CD4-positive, alpha-beta T cell treated with Interleukin-17A for 4 hours (primary cell): ENCODE measurements at regions not wholly inside any gene's neighbourhood (a gene's known extent, or its start where the extent isn't known, plus 50 kb on each side); places are given as distances from the start of the nearest gene placed in this dataset.

Experiments used
- DNase-seq: peaks from one replicate; pipeline ENCODE4 v3.0.0-alpha.2; 2020; ENCODE audit warnings: mixed read lengths

- no peak for DNase-seq
These were observed 1604.4 kb upstream of the ACVR2A start for GRCh38 chr2:146240391-146240790.

DNA sequence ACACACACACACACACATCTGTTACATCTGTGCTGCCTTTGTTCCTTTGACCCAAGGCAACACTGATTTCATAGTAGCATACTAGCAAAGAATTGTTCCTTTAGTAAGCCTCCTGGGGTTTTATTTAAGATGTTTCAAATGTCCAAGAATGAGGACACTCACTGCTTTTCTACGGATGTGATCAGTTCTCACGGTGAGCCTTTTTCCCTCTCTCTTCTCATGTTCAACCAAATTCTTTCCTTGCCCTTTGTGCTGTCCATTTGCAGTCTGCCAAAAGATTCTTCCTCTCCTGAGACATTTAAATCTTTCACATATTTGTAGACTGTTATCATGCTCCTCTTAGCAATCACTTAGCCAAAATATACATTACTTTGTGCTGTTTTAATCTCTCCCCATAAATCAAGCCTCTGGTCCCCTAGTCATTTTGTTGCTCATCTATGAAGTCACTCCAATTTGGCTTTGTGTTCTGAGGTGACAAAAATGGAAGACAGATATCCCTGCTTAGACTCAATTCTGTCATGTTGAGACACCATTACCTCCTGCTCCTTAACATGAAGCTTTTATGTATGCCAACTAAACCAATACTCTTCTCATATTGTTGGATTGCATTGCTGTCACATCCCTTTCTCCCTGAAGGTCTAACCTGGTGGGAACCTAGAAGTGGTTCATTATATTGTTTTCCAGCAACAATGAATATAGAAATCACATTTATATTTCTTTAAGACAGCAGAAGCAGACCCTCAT lies 1605.3 kb upstream of the ACVR2A start:
- no peak for DNase-seq

GRCh38 chr2:146238254-146238966 lies 1606.4 kb upstream of the ACVR2A start:
- no peak for DNase-seq

DNA sequence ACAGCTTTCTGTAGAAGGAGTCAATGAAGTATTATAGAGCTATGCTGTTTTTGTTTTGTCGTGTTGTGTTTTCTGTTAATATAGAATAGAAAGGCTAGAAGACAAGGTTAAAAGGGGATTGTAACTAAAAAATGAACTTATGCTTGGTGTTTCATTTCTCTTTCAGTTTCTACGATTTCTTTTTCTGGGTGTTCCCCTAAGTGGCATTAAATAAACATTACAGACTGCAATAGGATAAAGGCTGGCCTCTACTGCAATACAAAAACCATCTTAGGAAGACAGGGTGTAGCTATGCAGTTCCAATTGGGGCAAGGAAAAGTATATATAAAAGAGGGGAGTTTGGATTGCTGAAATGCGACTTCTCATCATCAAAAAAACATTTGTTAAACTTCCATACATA lies 1609.7 kb upstream of the ACVR2A start:
- DNase-seq: no peak

DNA sequence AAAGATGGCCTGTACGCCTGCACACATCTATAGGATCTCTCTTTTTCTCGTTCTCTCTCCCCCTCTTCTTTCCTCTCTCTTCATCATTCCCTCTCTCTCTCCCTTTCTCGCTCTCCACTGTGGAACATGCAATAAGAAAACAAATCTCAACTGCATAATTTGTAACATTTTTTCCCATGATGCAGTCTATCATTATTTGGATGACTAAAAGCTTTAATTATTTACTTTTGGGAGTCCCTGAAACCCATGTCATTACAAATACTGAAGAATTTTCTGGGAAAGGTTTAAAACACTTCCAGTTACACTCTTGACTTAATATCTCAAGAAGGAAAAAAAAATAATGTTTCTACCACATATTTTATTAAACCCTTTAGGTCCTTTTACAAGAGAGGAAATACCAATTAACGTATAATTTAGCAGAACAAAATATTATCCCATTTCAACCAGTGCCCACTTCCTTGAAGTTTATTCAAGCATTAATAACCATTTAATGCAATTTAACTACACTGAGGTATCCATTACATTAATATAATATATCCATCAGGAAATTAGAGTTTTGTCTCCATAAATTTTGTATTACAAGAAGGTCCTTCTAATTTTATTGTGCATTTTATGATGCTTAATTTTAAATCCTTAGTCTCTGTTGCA lies 1615.2 kb upstream of the ACVR2A start:
- no peak for DNase-seq

DNA sequence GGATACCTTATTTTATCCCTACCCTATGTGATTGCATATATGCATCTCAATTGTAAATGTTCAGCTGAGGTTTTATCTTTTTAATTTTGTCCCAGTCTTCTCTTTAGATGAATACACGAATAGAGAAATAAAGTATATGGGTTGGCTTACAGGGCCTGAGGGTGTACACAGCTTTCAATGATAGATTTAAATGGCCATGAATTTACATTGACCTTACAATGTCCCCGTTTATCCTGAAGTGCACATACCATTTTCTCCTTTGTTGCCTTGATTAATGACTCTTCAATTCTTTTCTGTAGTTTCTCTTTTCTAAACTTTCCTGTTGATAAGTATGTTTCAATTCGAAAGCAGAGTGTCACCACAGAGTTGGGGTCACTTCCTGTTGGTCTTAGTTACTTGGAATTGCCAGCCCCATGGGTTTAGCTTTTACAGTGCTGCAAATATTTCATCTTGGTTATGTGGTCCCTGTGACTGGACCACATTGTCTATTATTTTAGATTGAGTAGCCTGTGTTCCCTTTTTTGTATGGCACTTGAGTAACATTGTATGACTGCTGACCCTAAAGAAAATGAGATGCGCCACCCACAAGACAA lies 1616.3 kb upstream of the ACVR2A start:
- no peak for DNase-seq

GRCh38 chr2:146228020-146228393 lies 1616.8 kb upstream of the ACVR2A start:
- DNase-seq: no peak

DNA sequence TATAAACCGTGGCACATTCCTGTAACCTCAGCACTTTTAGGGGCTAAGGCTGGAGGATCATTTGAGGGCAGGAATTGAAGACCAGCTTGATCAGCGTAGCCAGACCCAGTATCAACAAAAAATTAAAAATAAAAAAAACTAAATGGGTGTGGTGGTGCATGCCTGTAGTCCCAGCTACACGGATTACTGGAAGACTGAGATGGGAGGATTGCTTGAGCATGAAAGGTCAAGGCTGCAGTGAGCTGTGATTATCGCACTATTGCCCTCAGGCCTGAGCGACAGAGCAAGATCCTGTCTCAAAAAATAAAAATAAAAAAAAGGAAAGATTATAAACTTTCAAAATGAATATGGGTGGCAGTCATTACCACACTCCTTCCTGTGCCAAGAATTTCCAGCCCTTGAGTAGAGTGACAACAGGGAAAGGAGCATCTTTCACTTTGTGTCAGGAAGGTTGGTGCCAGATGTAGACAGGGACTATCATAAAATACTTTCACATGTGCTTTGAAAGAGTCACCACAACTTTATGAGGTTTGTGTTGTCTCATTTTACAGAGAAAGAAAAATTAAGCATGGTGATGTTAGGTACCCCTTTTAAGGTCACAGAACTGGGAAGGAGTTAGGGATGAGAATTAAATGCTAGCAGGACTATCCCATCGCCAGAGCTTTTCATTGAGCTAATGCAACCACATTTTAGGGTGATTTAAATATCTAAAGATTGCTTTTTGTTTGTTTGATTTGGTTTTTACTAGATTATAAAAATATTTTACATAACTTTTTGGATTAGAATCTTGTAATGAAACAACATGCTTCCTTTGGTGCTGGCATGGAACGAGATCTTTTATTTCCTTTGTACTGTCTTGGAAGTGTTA lies 1617.4 kb upstream of the ACVR2A start:
- no peak for DNase-seq

DNA sequence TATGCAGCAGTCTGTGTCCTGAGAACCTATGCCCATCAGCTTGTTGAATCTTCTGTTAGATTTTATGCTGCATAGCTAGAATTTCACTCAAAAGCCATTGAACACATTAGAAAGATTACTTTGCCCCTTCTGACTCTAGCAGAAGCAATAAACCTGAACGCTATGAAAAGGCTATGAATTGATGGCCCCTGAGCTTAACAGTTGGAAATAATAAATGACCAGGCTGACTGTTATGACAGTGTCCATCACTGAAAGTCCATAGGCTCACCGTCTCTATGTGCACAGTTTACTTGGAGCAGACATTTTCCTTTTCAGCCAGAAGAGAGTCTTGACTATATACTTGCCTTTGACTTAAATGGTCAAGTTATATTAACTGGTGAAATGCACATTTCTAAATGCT lies 1618.8 kb upstream of the ACVR2A start:
- no peak for DNase-seq

- no peak for DNase-seq
These were observed 1623.0 kb upstream of the ACVR2A start for GRCh38 chr2:146221826-146222225.

GRCh38 chr2:146220957-146221356 lies 1623.9 kb upstream of the ACVR2A start:
- no peak for DNase-seq

DNA sequence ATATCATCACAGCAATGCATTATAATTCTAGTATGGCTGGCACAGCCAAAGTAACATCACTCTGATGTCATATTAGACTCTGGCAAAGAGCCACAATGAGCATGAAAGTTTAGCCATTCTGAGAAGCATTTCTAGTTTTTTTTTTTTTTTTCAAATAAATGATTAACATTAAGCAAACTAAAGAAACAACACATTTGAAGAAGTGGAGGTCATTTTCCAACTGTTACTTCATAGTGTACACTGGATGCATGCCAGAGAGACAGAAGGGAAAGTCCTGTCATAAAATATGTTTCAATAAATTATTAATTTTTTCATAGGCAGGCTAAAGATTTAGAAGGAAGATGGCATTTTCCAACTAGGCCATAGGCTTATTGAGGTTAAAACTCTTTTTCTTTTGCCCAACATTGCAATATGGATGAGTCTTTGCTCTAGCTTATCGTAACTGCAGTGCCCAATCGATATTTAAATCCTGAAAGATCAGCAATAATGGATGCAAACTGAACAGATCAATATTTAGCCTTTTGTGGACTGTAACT lies 1630.4 kb upstream of the ACVR2A start:
- DNase-seq: no peak

GRCh38 chr2:146213674-146214073 lies 1631.2 kb upstream of the ACVR2A start:
- DNase-seq: no peak

- DNase-seq: no peak
These were observed 1632.2 kb upstream of the ACVR2A start for GRCh38 chr2:146212602-146213001.

DNA sequence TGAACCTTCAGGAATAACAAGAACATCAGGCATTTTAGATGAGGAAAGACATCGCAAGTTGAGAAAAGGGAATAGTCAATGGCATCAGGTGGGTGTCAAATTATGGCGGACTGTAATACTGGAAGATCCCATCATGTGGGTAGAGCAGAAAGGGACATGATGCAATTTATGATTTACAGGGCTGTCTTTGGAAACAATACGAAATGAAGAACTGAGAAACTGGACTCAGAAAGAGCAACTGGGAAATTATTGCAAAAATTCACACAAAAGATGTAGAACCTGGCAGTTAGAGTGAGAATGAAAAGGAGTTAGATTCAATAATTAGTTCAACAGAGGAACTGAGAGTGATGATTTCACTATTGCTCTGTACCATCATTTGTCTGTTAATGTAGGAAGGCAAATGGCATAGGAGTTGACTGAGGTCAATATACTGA lies 1635.0 kb upstream of the ACVR2A start:
- no peak for DNase-seq

DNA sequence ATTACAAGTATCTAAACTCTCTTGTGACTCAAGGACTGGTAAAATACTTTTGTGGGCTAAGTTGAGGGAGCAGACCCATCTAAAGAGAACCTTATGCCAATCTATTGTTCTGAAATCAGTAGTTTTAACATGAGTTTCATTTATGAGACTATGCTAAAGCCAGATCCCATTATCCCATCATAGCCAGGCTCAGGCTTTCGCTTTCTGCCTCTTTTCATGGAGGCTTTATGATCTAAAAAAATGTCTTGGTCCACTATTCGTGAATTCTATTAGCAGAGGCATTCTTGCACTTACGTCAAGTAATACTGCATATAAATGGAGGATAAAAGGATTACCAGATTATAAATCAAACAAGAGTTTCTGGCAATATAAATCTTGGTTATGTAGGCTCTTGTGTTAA lies 1636.9 kb upstream of the ACVR2A start:
- DNase-seq: no peak

GRCh38 chr2:146207417-146207816 lies 1637.4 kb upstream of the ACVR2A start:
- no peak for DNase-seq

DNA sequence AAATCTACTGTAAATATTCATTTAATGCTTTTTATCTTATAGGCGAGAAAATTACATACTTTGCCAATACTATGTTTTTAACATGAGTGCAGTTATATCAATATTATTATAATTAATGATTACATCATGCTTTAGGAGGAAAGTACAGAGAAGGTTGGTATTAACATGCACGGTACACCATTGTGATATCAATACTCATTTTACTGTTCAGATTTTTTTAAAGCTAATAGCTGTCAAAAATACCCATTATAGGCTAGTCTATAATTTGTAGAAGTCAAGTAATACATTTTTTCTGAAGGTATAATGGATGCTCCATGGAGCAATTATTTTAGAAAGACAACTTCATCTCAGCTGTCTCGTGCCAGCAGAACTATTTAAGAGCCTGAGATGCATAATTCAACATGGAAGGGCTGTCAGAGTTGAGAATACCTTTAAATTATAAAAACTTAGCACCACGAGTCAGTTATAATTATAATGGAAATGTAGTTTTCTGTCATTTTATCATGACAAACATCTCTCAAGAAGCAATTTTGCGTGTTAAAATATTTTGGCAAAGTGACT lies 1641.7 kb upstream of the ACVR2A start:
- no peak for DNase-seq

GRCh38 chr2:146193619-146194018 lies 1651.2 kb upstream of the ACVR2A start:
- no peak for DNase-seq

- DNase-seq: no peak
These were observed 1655.3 kb upstream of the ACVR2A start for GRCh38 chr2:146189541-146189940.

DNA sequence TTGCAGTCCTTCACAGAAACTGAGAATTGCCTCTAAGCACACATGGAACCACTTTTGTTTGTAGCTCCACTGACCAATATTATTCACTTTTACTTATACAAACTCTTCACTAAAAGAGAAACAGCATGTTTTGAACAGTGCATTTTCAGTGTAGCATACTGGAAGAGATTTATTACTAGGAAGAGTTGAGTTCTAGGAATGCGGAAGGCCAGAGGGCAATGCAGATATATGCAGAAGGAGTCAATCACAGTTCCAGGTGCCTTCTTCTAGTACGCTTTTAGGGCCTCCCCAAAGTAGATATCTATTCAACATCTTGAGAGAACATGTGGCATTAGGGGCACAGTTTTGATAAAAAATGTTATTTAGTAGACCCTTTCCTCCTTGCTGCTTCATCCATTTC lies 1654.0 kb upstream of the ZEB2 start:
- DNase-seq: no peak

DNA sequence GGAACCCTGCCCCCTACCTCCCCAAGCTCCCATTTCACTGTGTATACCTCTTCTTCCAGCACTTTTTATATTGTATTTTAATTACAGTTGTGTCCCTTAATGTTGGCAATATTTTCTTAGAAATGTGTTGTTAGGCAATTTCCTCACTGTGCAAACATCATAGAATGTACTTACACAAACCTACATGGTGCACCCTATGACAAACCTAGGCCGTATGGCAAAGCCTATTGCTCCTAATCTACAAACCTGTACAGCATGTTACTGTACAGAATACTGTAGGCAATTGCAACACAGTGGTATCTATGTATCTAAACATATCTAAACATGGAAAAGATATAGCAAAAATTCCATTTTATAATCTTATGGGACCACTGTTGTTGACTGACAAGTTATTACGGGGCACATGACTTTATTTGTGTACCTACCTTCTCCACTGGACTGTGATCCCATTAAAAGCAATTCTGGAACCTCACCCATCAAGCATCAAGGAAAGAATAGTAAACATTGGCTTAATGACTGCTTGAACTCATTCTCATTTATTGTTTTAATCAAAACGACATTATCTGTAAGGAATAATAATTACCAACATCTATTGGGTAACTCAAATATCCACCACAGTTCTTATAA lies 1641.5 kb upstream of the ZEB2 start:
- no peak for DNase-seq
